Right lobe of liver (tissue), 4 donors: ENCODE measurements at regions not wholly inside any gene's neighbourhood (a gene's known extent, or its start where the extent isn't known, plus 50 kb on each side); places are given as distances from the start of the nearest gene placed in this dataset.

Source experiments
- POLR2A ChIP-seq: fragments of 450-650 bp; IDR thresholded peaks from one replicate; pipeline ENCODE4 v1.6.1; 2017; ENCODE audit warnings: antibody characterized with exemption, mild to moderate bottlenecking
- TF ChIP-seq, protein P1 (sequence below), 4 donors: fragments of 200-600 bp in 3 of 4; fragments of 450-650 bp in 1 of 4; IDR thresholded peaks; one replicate each; pipeline versions ENCODE4 v1.5.1 to v1.8.0; 2016 to 2022; ENCODE audit warnings: antibody characterized with exemption in 4 of 4, mild to moderate bottlenecking in 2 of 4
- donor health status: DM: no; HTN: no; CAD: no.
- donor health status: DM: no; HTN: no; CAD: no.
- donor health status: DM: no; HTN: yes; CAD: no.

DNA sequence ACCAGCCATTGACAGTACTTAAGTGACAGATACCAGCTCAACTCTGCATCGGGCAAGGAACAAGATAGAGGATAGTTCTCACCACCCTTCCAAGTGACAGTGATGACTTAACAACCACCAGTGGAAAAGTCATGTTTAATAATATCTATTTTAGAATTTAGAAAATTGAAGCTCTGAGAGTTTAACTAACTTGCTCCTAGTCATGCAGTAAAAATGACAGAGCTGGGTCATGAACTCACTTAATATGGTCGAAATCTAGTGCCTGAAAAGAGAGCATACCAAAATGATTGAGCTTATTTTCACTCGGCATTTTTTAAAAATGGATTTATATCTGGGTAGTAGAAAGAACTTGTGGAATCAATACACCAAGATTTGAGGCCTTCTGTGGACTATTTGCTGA is 367.8 kb upstream of the IGFBP3 start:
- TF ChIP-seq, protein P1, sequence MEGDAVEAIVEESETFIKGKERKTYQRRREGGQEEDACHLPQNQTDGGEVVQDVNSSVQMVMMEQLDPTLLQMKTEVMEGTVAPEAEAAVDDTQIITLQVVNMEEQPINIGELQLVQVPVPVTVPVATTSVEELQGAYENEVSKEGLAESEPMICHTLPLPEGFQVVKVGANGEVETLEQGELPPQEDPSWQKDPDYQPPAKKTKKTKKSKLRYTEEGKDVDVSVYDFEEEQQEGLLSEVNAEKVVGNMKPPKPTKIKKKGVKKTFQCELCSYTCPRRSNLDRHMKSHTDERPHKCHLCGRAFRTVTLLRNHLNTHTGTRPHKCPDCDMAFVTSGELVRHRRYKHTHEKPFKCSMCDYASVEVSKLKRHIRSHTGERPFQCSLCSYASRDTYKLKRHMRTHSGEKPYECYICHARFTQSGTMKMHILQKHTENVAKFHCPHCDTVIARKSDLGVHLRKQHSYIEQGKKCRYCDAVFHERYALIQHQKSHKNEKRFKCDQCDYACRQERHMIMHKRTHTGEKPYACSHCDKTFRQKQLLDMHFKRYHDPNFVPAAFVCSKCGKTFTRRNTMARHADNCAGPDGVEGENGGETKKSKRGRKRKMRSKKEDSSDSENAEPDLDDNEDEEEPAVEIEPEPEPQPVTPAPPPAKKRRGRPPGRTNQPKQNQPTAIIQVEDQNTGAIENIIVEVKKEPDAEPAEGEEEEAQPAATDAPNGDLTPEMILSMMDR (IDR thresholded peaks at IDR 0.05): no peak
- no peak for TF ChIP-seq POLR2A
